Stomach (tissue), 8 donors: ENCODE measurements at regions not wholly inside any gene's neighbourhood (a gene's known extent, or its start where the extent isn't known, plus 50 kb on each side); places are given as distances from the start of the nearest gene placed in this dataset.

Source experiments
- DNase-seq, 2 donors: peaks; one replicate each; pipeline versions ENCODE4 v3.0.0 to v3.0.0-alpha.2; 2013 to 2019
- H3K27ac ChIP-seq, 5 donors: fragments of 200-600 bp in 4 of 5; sonication (generic) in 4 of 5; one replicate each; pipeline ENCODE4 v1.5.1; 2013 to 2019; ENCODE audit warnings: mild to moderate bottlenecking in 1 of 5, moderate library complexity in 1 of 5
- H3K27me3 ChIP-seq, 3 donors: fragments of 200-600 bp; sonication (generic); one replicate each; pipeline ENCODE4 v1.5.1; 2017 to 2019; ENCODE audit warnings: mixed run types in 1 of 3
- H3K36me3 ChIP-seq, 4 donors: fragments of 200-600 bp; sonication (generic); 1 replicate in 3 of 4; 2 replicates in 1 of 4; pipeline ENCODE4 v1.5.1; 2016 to 2019
- H3K4me1 ChIP-seq, 4 donors: fragments of 200-600 bp; sonication (generic); one replicate each; pipeline ENCODE4 v1.5.1; 2016 to 2019
- H3K4me3 ChIP-seq, 4 donors: fragments of 200-600 bp; sonication (generic) in 3 of 4; one replicate each; pipeline ENCODE4 v1.5.1; 2016 to 2019; ENCODE audit warnings: mild to moderate bottlenecking in 1 of 4
- H3K9me3 ChIP-seq, 4 donors: fragments of 200-600 bp; sonication (generic); one replicate each; pipeline ENCODE4 v1.5.1; 2016 to 2019
- EP300 ChIP-seq: sonication (generic); formaldehyde crosslinking; IDR thresholded peaks from one replicate; pipeline ENCODE4 v1.6.1; 2017; ENCODE audit warnings: antibody characterized with exemption
- POLR2A ChIP-seq, 4 donors: fragments of 450-650 bp; IDR thresholded peaks; one replicate each; pipeline ENCODE4 v1.6.1; 2016; ENCODE audit warnings: antibody characterized with exemption in 4 of 4, control low read depth in 2 of 4, mild to moderate bottlenecking in 1 of 4, moderate library complexity in 1 of 4
- POLR2AphosphoS5 ChIP-seq, 3 donors: sonication (generic); formaldehyde crosslinking; IDR thresholded peaks; one replicate each; pipeline ENCODE4 v1.6.1; 2016; ENCODE audit warnings: antibody characterized with exemption in 3 of 3
- WGBS, 5 donors: extraction: QIAGEN DNeasy Blood & Tissue Kit in 3 of 5; methylation state at CpG; one replicate each; pipeline versions ENCODE4 v1.1.5 to v1.1.7; 2013 to 2018; 5-methylcytosine and 5-hydroxymethylcytosine counted together
- intact Hi-C: fragments of 100-400 bp; cut with DNase I; formaldehyde crosslinking; loops from one replicate; pipeline ENCODE4 v1.15.1; 2023; ENCODE audit warnings: low total_unique reads
- TF ChIP-seq, protein P1 (sequence below), 7 experiments: fragments of 450-650 bp in 4 of 7; fragments of 200-600 bp in 3 of 7; sonication (generic) in 3 of 7; IDR thresholded peaks; one replicate each; pipeline ENCODE4 v1.5.1; 2016 to 2019; ENCODE audit warnings: antibody characterized with exemption in 7 of 7, control low read depth in 2 of 7, mild to moderate bottlenecking in 1 of 7
- donor health status: healthy with polysubstance abuse.
- donor health status: Bipolar disorder and iron deficiency.
- donor health status: healthy.

DNA sequence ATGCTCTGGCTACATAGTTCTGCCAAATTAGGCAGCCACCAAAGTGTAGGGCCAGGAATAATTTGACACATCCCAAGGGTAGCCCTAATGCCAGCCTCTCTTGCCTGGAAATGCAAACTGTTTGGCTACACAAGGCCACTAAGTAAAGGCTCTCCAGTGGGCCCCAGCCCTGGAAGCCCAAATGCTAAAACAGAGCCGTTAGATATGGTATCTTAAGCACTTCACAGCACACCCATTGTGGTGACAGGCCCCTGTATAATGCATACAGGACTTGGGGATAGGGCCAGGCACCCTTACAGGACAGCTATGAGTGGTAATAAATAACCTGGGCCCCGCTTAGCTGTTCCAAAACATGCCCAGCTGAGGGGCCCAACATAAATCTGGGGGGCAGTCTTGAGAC is 623.9 kb downstream of the BCOR start:
- TF ChIP-seq POLR2A (IDR thresholded peaks at IDR 0.05) (no peak), EP300 (no peak), POLR2AphosphoS5 (IDR thresholded peaks at IDR 0.05) (no peak)
- TF ChIP-seq, protein P1, sequence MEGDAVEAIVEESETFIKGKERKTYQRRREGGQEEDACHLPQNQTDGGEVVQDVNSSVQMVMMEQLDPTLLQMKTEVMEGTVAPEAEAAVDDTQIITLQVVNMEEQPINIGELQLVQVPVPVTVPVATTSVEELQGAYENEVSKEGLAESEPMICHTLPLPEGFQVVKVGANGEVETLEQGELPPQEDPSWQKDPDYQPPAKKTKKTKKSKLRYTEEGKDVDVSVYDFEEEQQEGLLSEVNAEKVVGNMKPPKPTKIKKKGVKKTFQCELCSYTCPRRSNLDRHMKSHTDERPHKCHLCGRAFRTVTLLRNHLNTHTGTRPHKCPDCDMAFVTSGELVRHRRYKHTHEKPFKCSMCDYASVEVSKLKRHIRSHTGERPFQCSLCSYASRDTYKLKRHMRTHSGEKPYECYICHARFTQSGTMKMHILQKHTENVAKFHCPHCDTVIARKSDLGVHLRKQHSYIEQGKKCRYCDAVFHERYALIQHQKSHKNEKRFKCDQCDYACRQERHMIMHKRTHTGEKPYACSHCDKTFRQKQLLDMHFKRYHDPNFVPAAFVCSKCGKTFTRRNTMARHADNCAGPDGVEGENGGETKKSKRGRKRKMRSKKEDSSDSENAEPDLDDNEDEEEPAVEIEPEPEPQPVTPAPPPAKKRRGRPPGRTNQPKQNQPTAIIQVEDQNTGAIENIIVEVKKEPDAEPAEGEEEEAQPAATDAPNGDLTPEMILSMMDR (IDR thresholded peaks at IDR 0.05), result no peak
- intact Hi-C loops, result no loop called here
- DNase-seq, result no peak
- Histone ChIP-seq H3K36me3 (no peaks in the 10 kb centered on the region), H3K4me1 (peaks cover 0 to 5% (median 0%) of the 10 kb centered on the region in 4 donors), H3K27me3 (no peaks in the 10 kb centered on the region), H3K4me3 (no peak overlapping the region), H3K9me3 (no peaks in the 10 kb centered on the region), H3K27ac (no peak overlapping the region)
- WGBS, 5 donors, result 57 to 75% (median 60%) methylated on average over 1 to 2 of the region's 2 CpGs

DNA sequence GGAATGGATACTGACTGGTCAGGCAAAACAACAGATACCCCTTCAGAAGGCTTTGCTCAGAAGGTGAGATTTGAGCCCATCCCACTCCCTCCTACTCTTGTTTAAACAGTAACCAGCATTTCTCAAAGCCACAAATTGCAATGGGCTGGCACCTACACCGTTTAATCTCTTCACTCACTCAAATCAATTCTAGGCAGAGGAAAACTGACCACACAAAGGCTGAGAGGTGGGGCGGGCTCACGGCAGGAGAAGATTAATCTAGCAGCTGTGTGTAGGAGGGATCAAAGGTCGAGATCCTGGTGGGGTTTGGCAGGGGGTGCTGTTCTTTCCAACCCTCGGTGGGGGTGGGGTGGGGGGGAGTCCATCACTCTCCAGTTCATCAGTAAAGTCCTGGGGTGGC is 622.4 kb downstream of the BCOR start:
- peak in 1 of 2 donors; percentile 40 for DNase-seq
- Histone ChIP-seq H3K36me3 (no peaks in the 10 kb centered on the region), H3K9me3 (no peaks in the 10 kb centered on the region), H3K4me1 (peaks cover 0 to 5% (median 0%) of the 10 kb centered on the region in 4 donors), H3K27me3 (no peaks in the 10 kb centered on the region), H3K4me3 (no peak overlapping the region), H3K27ac (no peak overlapping the region)
- intact Hi-C loops, result no loop called here
- 26 to 56% (median 38%) methylated on average over 5 of the region's 5 CpGs for WGBS, 5 donors
- TF ChIP-seq EP300 (no peak), POLR2A (IDR thresholded peaks at IDR 0.05) (no peak)
- TF ChIP-seq, protein P1 (IDR thresholded peaks at IDR 0.05), result no peak

DNA sequence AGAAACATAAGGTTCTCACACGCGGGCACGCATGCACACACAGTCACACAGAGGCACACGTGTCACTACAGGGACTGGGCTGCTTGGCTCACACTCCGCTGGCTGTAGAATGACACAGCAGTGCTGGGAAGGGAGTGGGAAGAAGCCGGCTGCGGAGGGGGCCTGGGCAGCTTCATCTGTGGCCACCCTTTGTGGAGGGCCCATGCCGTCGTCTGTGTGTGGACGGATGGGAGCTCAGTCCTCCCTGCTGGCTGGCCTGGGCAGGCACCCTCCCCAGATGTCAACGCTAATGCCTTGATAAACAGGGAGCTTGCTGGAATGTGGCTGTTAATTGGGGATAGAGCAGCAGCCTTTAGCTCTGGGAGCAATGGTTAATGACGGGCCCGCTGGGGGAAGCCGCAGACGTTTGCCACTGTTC is 621.1 kb downstream of the BCOR start:
- H3K9me3 ChIP-seq, result no peaks in the 10 kb centered on the region
- TF ChIP-seq POLR2A (IDR thresholded peaks at IDR 0.05) (no peak), POLR2AphosphoS5 (IDR thresholded peaks at IDR 0.05) (no peak), EP300 (no peak)
- TF ChIP-seq, protein P1 (IDR thresholded peaks at IDR 0.05), result no peak
- 76 to 85% (median 84%) methylated on average over 6 to 15 of the region's 15 CpGs for WGBS, 5 donors
- no peaks in the 10 kb centered on the region for H3K36me3 ChIP-seq
- DNase-seq, result peak in 1 of 2 donors; percentile 47
- H3K4me3 ChIP-seq, result no peak overlapping the region
- peak overlapping the region in 1 of 5 donors; percentile 14 for H3K27ac ChIP-seq
- no peaks in the 10 kb centered on the region for H3K27me3 ChIP-seq
- intact Hi-C loops, result no loop called here
- no peaks in the 10 kb centered on the region for H3K4me1 ChIP-seq

DNA sequence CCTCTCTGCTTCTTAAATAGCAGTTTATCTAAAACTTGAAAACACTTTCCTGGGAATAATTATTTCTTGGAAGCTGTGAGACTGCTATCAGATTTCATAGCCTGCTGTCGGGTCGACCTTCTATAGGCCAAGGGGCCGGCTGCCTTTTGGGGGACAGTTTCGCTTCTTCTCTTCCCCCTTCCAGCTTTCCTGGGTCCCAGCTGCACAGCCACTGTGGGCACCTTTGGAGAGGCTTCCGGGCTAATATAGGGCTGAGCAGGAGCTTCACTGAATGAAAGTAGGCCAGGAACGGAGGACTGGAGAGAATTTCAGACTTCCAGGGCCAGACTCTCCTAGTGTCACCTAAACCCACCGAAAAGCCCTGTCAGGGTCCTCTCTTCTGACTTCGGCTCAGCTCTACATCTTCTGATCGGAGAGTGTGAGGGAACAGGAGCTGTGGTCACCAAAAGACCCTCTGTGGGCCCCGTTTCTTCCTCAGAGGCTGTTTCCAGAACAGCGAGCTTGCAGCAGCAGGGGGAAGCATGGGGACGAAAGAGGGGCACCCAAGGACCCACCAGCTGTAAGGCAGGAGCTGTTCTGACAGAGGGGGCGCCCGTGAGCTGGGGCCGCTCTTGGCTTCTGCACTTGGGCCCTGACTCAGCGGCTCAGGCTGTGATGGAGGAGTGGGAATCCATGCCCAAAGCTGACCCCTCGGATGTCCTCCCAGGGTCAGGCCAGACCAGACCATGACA is 620.6 kb downstream of the BCOR start:
- 67 to 79% (median 73%) methylated on average over 12 to 17 of the region's 17 CpGs for WGBS, 5 donors
- TF ChIP-seq, protein P1 (IDR thresholded peaks at IDR 0.05), result no peak
- TF ChIP-seq POLR2AphosphoS5 (IDR thresholded peaks at IDR 0.05) (no peak), EP300 (no peak), POLR2A (IDR thresholded peaks at IDR 0.05) (no peak)
- DNase-seq, result no peak
- H3K27ac ChIP-seq, result peak overlapping the region in 1 of 5 donors; percentile 14
- H3K4me3 ChIP-seq, result no peak overlapping the region
- H3K4me1 ChIP-seq, result no peaks in the 10 kb centered on the region
- no peaks in the 10 kb centered on the region for H3K27me3 ChIP-seq
- H3K9me3 ChIP-seq, result no peaks in the 10 kb centered on the region
- no peaks in the 10 kb centered on the region for H3K36me3 ChIP-seq
- intact Hi-C loops, result no loop called here
